Loucy (cell line): ENCODE measurements at regions not wholly inside any gene's neighbourhood (a gene's known extent, or its start where the extent isn't known, plus 50 kb on each side); places are given as distances from the start of the nearest gene placed in this dataset.

ENCODE experiments used
- H2AFZ ChIP-seq: fragments of 200-600 bp; sonication (generic); 2 replicates; pipeline ENCODE4 v1.6.0; 2016; ENCODE audit warnings: antibody characterized with exemption, mild to moderate bottlenecking, low read length, moderate library complexity
- H3F3A ChIP-seq: fragments of 200-600 bp; 2 replicates; pipeline ENCODE4 v1.6.0; 2016; ENCODE audit warnings: antibody characterized with exemption, low read depth, mild to moderate bottlenecking
- H3K27me3 ChIP-seq: fragments of 200-600 bp; sonication (generic); 2 replicates; pipeline ENCODE4 v1.6.1; 2014; ENCODE audit warnings: low read length, mild to moderate bottlenecking; ENCODE audit not compliant: insufficient read depth, poor library complexity, severe bottlenecking
- H3K36me3 ChIP-seq: fragments of 200-600 bp; sonication (generic); 2 replicates; pipeline ENCODE4 v1.6.1; 2016; ENCODE audit warnings: low read length; ENCODE audit not compliant: insufficient read depth
- H3K4me1 ChIP-seq: fragments of 200-600 bp; sonication (generic); 2 replicates; pipeline ENCODE4 v1.5.1; 2014; ENCODE audit warnings: low read length, mild to moderate bottlenecking; ENCODE audit not compliant: insufficient read depth, poor library complexity, severe bottlenecking
- H3K4me2 ChIP-seq: fragments of 200-600 bp; sonication (generic); 2 replicates; pipeline ENCODE4 v1.6.0; 2014; ENCODE audit warnings: antibody characterized with exemption, low read length, low read depth, mild to moderate bottlenecking; ENCODE audit not compliant: poor library complexity, severe bottlenecking
- H3K4me3 ChIP-seq: fragments of 200-600 bp; sonication (generic); 2 replicates; pipeline ENCODE4 v1.5.1; 2014; ENCODE audit warnings: low read length, mild to moderate bottlenecking, mixed read lengths; ENCODE audit not compliant: poor library complexity, severe bottlenecking
- H3K79me2 ChIP-seq: fragments of 200-600 bp; sonication (generic); 2 replicates; pipeline ENCODE4 v1.6.1; 2014; ENCODE audit warnings: low read length; ENCODE audit not compliant: insufficient read depth
- H3K9ac ChIP-seq: fragments of 200-600 bp; sonication (generic); 2 replicates; pipeline ENCODE4 v1.6.0; 2014; ENCODE audit warnings: mild to moderate bottlenecking, low read depth, low read length, moderate library complexity; ENCODE audit not compliant: poor library complexity, severe bottlenecking
- H3K9me2 ChIP-seq: fragments of 200-600 bp; sonication (generic); replicated peaks from 2 replicates; pipeline ENCODE4 v1.6.1; 2016; ENCODE audit warnings: low read depth, low read length, mixed read lengths
- H3K9me3 ChIP-seq: fragments of 200-600 bp; sonication (generic); 2 replicates; pipeline ENCODE4 v1.6.1; 2014; ENCODE audit warnings: mild to moderate bottlenecking, antibody characterized with exemption, low read length, low read depth; ENCODE audit not compliant: insufficient read depth
- H4K20me1 ChIP-seq: fragments of 200-600 bp; sonication (generic); 2 replicates; pipeline ENCODE4 v1.6.0; 2014; ENCODE audit warnings: antibody characterized with exemption, low read length, mild to moderate bottlenecking; ENCODE audit not compliant: insufficient read depth, poor library complexity, severe bottlenecking
- CTCF ChIP-seq: fragments of 200-600 bp; sonication (generic); conservative IDR thresholded peaks from 2 replicates; pipeline ENCODE4 v1.5.1; 2014; ENCODE audit warnings: mild to moderate bottlenecking, antibody characterized with exemption, low read length
- EZH2phosphoT487 ChIP-seq: fragments of 200-600 bp; IDR thresholded peaks from 2 replicates; pipeline ENCODE4 v1.6.1; 2018; ENCODE audit warnings: antibody characterized with exemption, mild to moderate bottlenecking, moderate library complexity, borderline replicate concordance

GRCh38 chr2:188869550-188869949 is 104.6 kb upstream of the COL3A1 start:
- Histone ChIP-seq H3K27me3 (no peaks in the 10 kb centered on the region), H2AFZ (no peak overlapping the region), H3K9me3 (peaks cover 8% of the 10 kb centered on the region; the same call in 1 of the 2 replicates), H3F3A (no peaks in the 10 kb centered on the region), H3K4me1 (no peaks in the 10 kb centered on the region), H3K4me3 (no peak overlapping the region), H4K20me1 (no peaks in the 10 kb centered on the region), H3K79me2 (no peaks in the 10 kb centered on the region), H3K36me3 (no peaks in the 10 kb centered on the region), H3K9ac (no peak overlapping the region), H3K4me2 (no peak overlapping the region), H3K9me2 (no peaks in the 10 kb centered on the region)
- TF ChIP-seq EZH2phosphoT487 (no peak), CTCF (no peak)

GRCh38 chr2:188870289-188870688 is 103.9 kb upstream of the COL3A1 start:
- H3K79me2 ChIP-seq: no peaks in the 10 kb centered on the region
- TF ChIP-seq EZH2phosphoT487 (no peak), CTCF (no peak)

GRCh38 chr2:188875104-188875503 is 99.1 kb upstream of the COL3A1 start:
- no peaks in the 10 kb centered on the region for H3K9me2 ChIP-seq
- H3F3A ChIP-seq: no peaks in the 10 kb centered on the region
- no peaks in the 10 kb centered on the region for H3K9me3 ChIP-seq
- H3K4me1 ChIP-seq: no peaks in the 10 kb centered on the region
- TF ChIP-seq CTCF (no peak), EZH2phosphoT487 (no peak)
- no peaks in the 10 kb centered on the region for H3K27me3 ChIP-seq
- H3K79me2 ChIP-seq: no peaks in the 10 kb centered on the region
- H3K4me2 ChIP-seq: no peak overlapping the region
- no peak overlapping the region for H3K4me3 ChIP-seq
- H3K9ac ChIP-seq: no peak overlapping the region
- H4K20me1 ChIP-seq: no peaks in the 10 kb centered on the region
- no peak overlapping the region for H2AFZ ChIP-seq
- H3K36me3 ChIP-seq: no peaks in the 10 kb centered on the region

More at GRCh38 chr2:188870289-188870688, 103.9 kb upstream of the COL3A1 start:
- Histone ChIP-seq H3K27me3 (no peaks in the 10 kb centered on the region), H2AFZ (0 out of 2 replicates have a peak overlapping the region, but pooled peaks have one; percentile 29), H3K4me1 (no peaks in the 10 kb centered on the region), H3F3A (no peaks in the 10 kb centered on the region), H3K9me3 (peaks cover 8% of the 10 kb centered on the region; the same call in 1 of the 2 replicates), H3K9me2 (no peaks in the 10 kb centered on the region), H3K36me3 (no peaks in the 10 kb centered on the region), H3K9ac (no peak overlapping the region), H4K20me1 (no peaks in the 10 kb centered on the region), H3K4me3 (no peak overlapping the region), H3K4me2 (no peak overlapping the region)
